Endothelial cell of hepatic sinusoid (primary cell): ENCODE measurements at regions not wholly inside any gene's neighbourhood (a gene's known extent, or its start where the extent isn't known, plus 50 kb on each side); places are given as distances from the start of the nearest gene placed in this dataset.

Experiments used
- in situ Hi-C: cut with HindIII; loops from 2 replicates; pipeline ENCODE4 v1.10.0; 2017; ENCODE audit warnings: low sequenced_read_pairs

DNA sequence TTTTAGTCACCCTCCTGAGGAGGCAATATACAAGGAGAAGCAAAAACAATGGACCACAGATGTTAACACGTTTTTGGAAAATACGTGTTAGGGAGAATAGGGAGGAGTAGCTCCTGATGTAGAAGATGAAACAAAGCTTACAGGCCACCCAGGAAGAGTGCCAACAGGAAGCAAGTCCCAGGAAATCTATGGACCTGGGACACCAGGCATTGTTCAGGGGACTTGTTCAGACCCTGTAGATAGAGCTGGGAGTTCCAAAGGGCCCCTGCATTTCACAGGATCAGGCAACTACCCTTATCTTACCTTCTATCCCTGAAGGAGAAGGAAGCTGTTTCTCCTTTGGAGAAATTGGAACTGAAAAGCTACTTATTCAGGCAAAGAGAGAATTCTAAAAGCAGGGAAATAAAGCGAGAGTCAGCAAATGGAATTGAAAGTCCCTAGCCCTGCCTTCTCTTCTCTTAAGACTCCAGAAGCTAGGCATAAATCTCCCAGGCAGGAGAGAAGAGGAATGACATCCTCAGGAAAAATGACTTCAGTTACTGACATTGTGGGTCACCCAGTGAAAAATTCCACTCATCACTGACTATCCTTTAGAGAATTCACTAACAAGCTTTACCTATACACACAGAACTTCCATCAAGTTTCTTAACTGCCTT is 77.7 kb upstream of the FAM3C start:
- in situ Hi-C loops, result loop anchor here (10.0 kb wide), 1 partner anchor 59 kb away; no protein-coding TSS in a partner anchor

DNA sequence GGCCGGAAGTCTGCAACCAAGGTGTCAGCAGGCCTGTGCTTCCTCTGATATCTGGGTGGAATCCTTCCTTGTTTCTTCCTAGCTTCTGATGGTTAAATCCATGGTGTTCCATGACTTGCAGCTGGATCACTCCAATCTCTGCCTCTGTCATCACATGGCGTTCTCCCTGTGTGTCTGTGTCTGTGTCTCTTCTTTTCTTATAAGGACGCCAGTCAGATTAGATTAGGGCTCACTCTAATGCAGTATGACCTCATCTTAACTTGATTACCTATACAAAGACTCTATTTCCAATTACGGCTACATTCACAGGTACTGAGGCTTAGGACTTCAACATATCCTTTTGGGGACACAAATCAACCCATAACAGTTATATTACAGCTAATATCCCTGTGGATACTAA is 70.3 kb upstream of the FAM3C start:
- in situ Hi-C loops, result no loop called here

DNA sequence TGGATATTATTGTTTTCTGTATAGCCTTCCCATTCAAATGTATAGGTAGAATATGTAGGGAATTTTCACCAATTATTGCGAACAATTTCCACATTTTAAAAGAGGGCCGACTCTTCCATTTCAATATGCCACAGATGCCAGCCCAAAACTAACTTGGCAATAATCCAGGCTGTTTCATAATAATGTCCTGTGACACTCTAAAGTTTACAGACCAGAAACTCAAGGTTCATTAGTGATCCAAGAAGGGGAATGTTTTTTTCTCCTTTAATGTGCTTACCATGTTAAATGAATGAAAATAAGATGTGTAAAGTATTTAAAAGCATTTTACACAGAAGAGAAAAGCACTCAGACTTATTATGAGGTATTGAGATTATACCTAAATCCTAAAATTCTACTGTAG is 63.0 kb upstream of the FAM3C start:
- in situ Hi-C loops, result no loop called here

DNA sequence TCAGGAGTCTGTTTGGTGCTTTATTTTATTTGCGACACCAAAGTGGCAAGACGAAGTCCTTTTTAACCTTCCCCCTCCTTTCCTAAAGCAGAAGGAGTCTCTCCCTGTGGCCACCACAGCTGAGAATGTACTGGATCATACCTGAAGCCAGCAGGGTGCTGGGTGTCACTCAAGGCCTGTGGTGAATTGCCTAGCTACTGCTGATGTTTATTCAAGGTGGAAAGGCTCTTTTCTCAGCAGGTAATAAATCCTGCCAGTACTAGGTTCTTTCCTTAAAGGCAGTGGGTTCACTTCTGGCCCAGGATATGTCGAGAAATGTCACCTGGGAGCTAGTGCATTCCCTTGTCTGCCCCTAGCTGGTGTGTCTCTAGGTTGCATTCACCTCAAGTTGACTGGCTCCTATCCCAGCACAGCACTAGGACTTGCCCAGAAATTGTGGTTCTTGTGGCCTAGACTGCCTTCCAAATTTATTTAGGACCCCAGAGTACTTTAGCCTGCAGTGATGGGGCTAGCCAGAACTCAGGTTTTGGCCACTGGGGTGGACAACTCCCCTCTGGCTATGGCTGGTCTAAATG is 60.8 kb upstream of the FAM3C start:
- in situ Hi-C loops, result no loop called here

DNA sequence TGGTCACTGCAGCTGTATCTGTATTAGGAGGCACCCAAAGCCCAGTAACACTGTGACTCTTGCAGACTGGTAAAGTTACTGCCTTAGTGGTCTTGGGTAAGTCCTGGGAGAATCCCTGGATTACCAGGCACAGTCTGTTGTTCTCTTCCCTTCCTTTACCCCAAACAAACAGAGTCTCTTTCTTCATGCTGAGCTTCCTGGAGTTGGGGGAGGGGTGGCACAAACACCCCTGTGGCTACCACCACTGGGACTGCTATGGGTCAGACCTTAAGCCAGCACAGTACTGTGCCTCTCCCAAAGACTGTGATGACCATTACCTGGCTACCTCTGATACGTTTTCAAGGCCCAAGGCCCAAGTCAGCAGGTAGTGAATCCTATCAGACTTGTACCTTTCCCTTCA is 59.9 kb upstream of the FAM3C start:
- in situ Hi-C loops, result no loop called here

DNA sequence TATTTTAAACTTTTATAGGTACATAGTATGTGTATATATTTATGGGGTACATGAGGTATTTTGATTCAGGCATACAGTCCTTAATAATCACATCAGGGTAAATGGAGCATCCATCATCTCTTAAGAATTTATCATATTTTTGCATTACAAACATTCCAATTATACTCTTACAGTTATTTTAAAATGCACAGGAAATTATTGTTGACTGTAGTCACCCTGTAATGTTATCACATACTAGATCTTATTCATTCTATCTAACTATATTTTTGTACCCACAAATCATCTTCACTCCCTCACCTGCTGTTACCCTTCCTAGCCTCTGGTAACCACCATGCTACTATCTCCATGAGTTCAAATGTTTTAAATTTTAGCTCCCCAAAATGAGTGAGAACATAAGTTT is 56.3 kb upstream of the FAM3C start:
- in situ Hi-C loops, result no loop called here

DNA sequence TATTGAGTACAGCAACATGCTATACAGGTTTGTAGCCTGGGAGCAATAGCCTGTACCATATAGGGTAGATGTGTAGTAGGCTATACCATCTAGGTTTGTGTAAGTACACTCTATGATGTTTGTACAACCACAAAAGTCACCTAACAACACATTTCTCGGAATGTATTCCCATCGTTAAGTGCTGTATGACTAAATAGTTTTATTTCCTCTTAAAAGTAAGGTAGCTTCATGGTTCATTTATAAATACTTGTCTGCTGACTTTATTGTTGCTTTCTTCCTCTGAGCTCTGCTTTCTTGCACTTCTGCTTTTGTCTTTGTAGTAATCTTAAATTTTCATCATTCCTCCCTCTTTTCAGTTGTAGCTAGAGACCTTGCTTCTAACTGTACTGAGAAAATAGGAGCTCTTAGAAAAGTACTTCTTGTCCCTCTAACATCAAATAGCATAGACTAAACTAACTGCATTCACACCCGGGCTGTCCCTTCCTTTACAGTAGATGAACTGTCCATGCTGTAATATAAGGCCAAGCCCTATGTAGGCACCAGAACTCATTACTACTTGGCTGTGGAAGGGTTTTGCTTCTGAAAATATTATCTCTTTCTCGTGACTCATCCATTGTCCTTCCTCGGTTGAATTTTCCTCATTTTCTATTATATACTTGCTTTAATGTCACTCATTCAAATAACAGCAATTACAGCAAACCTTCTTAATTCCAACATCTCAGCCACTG is 55.4 kb upstream of the FAM3C start:
- in situ Hi-C loops, result no loop called here

DNA sequence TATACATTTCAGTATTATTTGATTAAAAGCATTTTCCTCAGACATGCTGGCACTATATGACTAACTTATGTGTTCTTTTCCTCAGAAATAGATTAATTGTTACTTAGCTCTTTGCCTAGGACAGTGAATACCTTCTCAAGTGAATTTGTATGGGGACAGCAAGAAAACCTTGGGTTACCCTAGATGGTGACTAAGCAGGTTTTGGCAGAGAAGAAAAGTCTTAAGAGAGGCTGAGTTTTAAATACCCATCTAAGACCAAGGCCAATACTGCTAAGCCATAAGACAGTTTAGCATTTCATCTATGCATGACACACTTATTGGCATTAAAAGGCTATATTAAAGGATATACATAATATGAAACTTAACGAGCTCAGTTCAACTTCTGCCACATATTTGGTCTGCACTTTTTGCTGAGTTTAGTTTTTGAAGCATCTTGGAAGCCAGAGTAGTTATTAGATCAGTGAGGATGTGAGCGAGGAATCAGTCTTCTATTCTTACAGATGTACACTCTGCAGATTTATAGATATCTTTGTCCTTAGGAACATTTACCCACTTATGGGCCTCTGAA is 54.6 kb upstream of the FAM3C start:
- in situ Hi-C loops, result no loop called here

DNA sequence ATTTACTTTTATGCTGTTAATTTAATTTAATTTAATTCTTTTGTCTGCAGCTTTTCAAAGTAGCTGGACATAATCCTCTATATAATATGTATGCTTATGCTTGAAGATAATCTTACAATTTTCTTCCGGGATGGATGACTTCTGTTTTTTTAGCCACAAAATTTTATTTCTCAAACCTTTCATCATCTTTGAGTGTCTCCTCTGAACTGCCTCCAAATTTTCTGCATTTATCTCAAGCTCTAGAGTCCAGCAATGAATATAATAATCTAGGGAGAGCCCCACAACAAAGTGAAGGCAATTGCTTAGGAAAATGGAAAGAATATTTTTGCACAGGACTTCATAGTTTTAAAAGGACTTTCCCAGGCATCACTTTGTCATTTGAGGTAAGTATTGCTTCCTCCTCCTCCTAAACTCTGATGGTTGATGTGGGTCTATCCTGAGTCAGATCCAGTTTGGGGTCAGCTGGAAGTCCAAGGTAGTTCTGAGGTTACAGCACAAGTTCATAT is 53.7 kb upstream of the FAM3C start:
- in situ Hi-C loops, result no loop called here

DNA sequence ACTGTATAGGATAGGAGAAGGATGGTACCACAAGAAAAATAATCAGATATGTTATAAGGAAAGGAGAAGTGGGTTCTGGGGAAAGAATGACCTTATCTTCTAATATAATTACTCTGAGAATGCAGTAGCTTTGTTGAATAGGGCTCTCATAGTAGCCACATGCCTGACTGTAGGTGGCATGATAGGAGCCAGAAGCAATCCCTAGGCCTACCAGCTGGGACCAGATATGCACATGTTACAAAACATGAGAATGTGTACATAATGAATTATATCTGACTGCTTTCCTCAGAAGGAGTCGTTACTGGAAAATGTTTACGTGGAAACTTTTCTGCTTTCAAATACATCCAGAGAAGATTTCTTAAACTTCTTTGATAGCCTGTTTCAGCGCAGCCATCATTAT is 53.2 kb upstream of the FAM3C start:
- in situ Hi-C loops, result no loop called here

DNA sequence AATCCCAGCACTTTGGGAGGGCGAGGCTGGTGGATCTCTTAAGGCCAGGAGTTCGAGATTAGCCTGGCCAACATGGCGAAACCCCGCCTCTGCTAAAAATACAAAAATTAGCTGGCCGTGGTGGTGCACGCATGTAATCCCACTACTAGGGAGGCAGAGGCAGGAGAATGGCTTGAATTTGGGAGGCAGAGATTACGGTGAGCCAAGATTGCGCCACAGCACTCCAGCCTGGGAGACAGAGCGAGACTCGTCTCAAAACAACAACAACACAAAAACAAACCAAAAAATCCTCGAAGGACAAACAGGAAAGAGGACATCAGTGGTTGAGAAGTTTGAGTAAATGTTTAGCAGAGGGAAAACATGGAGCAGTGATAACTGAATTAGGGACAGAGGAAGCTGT is 52.3 kb upstream of the FAM3C start:
- in situ Hi-C loops, result no loop called here

DNA sequence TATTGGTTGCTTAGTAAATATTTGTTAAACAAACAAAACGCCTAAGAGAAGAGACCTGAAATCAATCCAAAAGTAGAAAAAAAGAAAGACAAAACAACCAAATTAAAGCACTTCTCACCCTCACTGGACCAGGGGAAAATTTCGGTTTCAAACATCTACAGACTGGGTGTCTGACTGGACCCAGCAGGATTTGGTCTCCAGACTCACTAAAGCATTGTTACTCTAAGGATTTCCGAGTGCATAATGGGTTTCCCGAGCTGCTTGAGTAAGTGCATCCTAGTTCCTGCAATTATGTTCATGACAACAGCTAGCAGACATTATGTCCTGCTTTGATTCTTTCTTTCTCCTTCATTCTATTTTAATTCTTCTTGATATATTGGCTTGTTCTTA is 51.8 kb upstream of the FAM3C start:
- in situ Hi-C loops, result no loop called here

DNA sequence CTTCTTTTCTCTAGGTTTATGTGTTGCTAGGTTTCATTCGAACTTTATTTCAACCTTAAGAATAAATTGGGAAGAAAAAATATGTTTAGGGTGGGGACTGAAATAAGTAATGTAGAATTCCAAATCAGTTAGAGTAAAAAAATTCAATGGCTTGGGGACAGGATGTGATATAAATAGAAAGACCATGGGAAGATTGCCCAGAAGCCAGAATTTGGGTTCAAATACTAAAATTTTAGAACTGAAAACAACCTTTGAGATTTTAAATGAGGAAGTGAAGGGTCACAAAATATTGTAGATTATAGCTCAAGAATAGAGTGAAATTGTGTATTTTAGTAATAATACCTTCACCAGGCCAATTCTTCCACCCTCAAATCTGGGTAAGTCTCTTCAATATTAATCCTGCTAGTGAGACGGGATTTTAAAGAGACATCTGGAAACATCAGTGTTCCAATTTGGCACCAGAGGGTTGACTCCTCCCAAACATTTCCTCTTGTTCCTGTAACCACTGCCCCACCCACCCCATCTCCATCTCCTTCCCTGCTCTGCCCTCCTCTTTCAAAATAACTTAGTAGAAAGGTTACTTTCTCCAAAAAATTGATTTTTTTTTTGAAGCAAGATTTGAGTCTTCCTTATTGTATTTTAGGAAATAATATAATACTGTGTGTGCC is 51.3 kb upstream of the FAM3C start:
- in situ Hi-C loops, result no loop called here

DNA sequence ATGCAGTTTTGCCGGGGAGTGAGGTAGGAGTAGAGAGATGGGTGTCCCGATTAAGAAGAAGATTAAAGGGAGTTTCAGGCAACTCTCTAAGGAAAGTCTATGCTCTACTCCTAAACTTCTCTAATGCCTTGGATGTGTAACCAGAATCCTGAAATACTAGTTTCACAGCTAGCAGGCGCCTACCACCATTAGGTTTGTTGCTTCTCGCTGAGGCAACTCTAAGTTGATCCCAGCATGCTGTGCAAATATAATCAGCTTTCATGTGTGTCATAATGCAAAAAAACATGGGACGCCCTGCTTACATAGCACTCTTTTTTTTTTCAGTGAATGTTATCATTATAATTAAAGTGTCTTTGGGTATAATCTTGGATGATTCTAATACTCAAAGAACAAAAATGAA is 50.4 kb upstream of the FAM3C start:
- in situ Hi-C loops, result no loop called here
